ENCODE measurements at regions not wholly inside any gene's neighbourhood (a gene's known extent, or its start where the extent isn't known, plus 50 kb on each side); places are given as distances from the start of the nearest gene placed in this dataset.

DNA sequence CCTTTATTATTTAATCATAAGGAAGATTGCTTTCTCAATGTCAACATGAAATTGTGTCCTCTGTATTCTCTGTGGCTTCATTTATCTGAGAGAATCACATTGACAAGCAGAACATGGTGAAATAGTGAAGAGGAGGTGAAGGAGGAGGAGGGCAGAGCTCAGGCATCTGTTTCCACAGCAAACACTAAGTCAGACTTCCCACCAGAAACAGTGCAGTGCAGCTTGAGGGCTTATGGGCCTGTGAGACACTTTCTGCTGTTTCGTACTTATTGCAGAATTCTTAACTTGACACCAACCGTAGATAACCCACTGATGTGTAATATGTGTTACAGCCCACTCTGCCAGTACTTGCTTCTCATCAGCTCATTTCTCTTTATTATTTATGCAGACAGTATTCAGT, 386.3 kb downstream of the DIRAS2 start:
- TF ChIP-seq, protein P1, sequence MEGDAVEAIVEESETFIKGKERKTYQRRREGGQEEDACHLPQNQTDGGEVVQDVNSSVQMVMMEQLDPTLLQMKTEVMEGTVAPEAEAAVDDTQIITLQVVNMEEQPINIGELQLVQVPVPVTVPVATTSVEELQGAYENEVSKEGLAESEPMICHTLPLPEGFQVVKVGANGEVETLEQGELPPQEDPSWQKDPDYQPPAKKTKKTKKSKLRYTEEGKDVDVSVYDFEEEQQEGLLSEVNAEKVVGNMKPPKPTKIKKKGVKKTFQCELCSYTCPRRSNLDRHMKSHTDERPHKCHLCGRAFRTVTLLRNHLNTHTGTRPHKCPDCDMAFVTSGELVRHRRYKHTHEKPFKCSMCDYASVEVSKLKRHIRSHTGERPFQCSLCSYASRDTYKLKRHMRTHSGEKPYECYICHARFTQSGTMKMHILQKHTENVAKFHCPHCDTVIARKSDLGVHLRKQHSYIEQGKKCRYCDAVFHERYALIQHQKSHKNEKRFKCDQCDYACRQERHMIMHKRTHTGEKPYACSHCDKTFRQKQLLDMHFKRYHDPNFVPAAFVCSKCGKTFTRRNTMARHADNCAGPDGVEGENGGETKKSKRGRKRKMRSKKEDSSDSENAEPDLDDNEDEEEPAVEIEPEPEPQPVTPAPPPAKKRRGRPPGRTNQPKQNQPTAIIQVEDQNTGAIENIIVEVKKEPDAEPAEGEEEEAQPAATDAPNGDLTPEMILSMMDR (IDR thresholded peaks at IDR 0.05): no peak
- ATAC-seq (no peak), DNase-seq (no peak)
- H3K27me3 ChIP-seq (ENCODE audit: low read depth): no peaks in the 10 kb centered on the region
- H3K9me3 ChIP-seq: peaks cover 15% of the 10 kb centered on the region
- no peaks in the 10 kb centered on the region for H3K36me3 ChIP-seq
- intact Hi-C loops (cut with DNase I): no loop called here
- H3K4me1 ChIP-seq: no peaks in the 10 kb centered on the region
- H3K4me3 ChIP-seq: no peak overlapping the region
- H3K27ac ChIP-seq: no peak overlapping the region

DNA sequence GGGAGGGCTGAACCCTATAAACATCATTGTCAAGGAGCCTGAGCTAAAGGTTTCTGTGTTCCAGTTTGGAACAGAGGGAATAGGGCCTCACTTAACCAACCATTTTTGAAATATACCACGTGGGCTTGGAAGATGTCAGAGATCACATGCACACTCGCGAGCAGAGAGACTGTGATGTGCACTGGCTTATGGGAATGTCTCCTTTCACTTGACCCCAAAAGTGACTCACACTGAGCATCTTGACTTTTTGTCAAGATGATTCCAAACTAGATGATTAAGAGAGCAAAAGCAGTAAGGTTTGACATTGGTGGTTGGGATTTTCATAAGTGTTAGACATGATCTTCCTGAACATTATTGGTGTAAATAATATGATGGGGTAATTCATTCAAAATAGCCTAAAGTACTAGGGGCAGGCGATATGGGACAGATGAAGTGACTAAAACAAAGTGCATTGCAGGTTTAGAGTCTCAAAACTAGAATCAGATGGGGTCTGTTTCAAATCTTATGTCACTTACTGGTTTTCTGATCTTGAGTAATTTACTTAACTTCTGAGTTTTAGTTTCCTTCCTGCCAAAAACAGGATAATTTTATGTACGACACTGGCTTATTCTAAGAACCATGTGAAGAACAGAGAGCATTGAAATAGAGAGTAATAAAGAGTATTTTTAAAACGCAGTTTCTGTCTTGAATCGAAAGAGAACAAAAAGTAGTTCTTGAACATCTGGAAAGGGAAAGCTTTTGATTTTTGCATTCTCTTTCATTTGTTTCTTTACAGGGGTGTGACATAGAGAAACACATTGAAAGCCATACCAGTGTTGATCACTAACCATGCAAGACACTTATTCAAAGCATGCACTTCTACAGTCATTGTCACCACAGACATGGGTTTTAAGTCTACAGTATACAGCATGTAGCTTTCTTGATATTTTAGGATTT, 383.0 kb downstream of the DIRAS2 start:
- no peak for DNase-seq
- Histone ChIP-seq H3K4me3 (no peak overlapping the region), H3K9me3 (peaks cover 10% of the 10 kb centered on the region), H3K27ac (no peak overlapping the region), H3K36me3 (no peaks in the 10 kb centered on the region), H3K27me3 (ENCODE audit: low read depth) (no peaks in the 10 kb centered on the region), H3K4me1 (no peaks in the 10 kb centered on the region)
- TF ChIP-seq, protein P1 (IDR thresholded peaks at IDR 0.05): no peak
- no peak for ATAC-seq
- intact Hi-C loops (cut with DNase I): no loop called here

GRCh38 chr9:90261698-90262097, 380.9 kb downstream of the DIRAS2 start:
- no peak for DNase-seq

GRCh38 chr9:90268613-90269012, 374.0 kb downstream of the DIRAS2 start:
- Histone ChIP-seq H3K27me3 (ENCODE audit: low read depth) (no peaks in the 10 kb centered on the region), H3K4me1 (no peaks in the 10 kb centered on the region), H3K27ac (no peak overlapping the region), H3K4me3 (no peak overlapping the region), H3K9me3 (no peaks in the 10 kb centered on the region), H3K36me3 (no peaks in the 10 kb centered on the region)
- TF ChIP-seq, protein P1 (IDR thresholded peaks at IDR 0.05): no peak
- intact Hi-C loops (cut with DNase I): no loop called here
- DNase-seq (no peak), ATAC-seq (no peak)

More at GRCh38 chr9:90261698-90262097, 380.9 kb downstream of the DIRAS2 start:
- no peak overlapping the region for H3K27ac ChIP-seq
- TF ChIP-seq, protein P1 (IDR thresholded peaks at IDR 0.05): no peak
- ATAC-seq: no peak
- no peaks in the 10 kb centered on the region for H3K36me3 ChIP-seq
- intact Hi-C loops (cut with DNase I): no loop called here
- H3K4me1 ChIP-seq: no peaks in the 10 kb centered on the region
- H3K4me3 ChIP-seq: no peak overlapping the region
- H3K27me3 ChIP-seq (ENCODE audit: low read depth): no peaks in the 10 kb centered on the region
- peaks cover 10% of the 10 kb centered on the region for H3K9me3 ChIP-seq

DNA sequence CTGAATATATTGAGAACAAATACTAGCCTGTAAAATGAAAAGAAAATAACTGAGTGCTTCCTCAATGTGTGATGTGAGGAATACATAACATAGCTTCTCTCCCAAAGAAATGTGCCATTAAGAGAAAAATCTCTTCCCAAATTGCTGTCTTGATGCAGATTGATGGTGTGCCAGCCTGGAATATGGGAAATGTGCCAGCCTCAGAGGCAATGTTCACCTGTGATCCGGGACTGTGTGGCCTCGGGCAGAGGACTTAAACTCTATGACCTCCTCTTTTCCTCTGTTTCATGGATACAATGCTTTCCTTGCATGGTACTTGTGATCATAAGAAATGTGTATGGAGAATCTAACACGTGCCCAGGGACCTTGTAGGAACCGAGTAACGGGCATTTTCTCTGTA, 370.9 kb downstream of the DIRAS2 start:
- Histone ChIP-seq H3K36me3 (no peaks in the 10 kb centered on the region), H3K27ac (no peak overlapping the region), H3K9me3 (no peaks in the 10 kb centered on the region), H3K4me3 (no peak overlapping the region), H3K27me3 (ENCODE audit: low read depth) (no peaks in the 10 kb centered on the region), H3K4me1 (no peaks in the 10 kb centered on the region)
- intact Hi-C loops (cut with DNase I): no loop called here
- ATAC-seq: no peak
- DNase-seq: no peak
- TF ChIP-seq, protein P1 (IDR thresholded peaks at IDR 0.05): no peak

Measured in lower lobe of right lung (tissue), 2 donors.